Stomach (tissue), 8 donors: ENCODE measurements at regions not wholly inside any gene's neighbourhood (a gene's known extent, or its start where the extent isn't known, plus 50 kb on each side); places are given as distances from the start of the nearest gene placed in this dataset.
"Not testable (repeated sequence)": the region's sequence is repeated elsewhere in the genome, so short reads cannot be mapped to it uniquely, and the experiment has no call there.

Experiments used
- DNase-seq, 2 donors: peaks; one replicate each; pipeline versions ENCODE4 v3.0.0 to v3.0.0-alpha.2; 2013 to 2019
- H3K27ac ChIP-seq, 5 donors: fragments of 200-600 bp in 4 of 5; sonication (generic) in 4 of 5; one replicate each; pipeline ENCODE4 v1.5.1; 2013 to 2019; ENCODE audit warnings: mild to moderate bottlenecking in 1 of 5, moderate library complexity in 1 of 5
- H3K27me3 ChIP-seq, 3 donors: fragments of 200-600 bp; sonication (generic); one replicate each; pipeline ENCODE4 v1.5.1; 2017 to 2019; ENCODE audit warnings: mixed run types in 1 of 3
- H3K36me3 ChIP-seq, 4 donors: fragments of 200-600 bp; sonication (generic); 1 replicate in 3 of 4; 2 replicates in 1 of 4; pipeline ENCODE4 v1.5.1; 2016 to 2019
- H3K4me1 ChIP-seq, 4 donors: fragments of 200-600 bp; sonication (generic); one replicate each; pipeline ENCODE4 v1.5.1; 2016 to 2019
- H3K4me3 ChIP-seq, 4 donors: fragments of 200-600 bp; sonication (generic) in 3 of 4; one replicate each; pipeline ENCODE4 v1.5.1; 2016 to 2019; ENCODE audit warnings: mild to moderate bottlenecking in 1 of 4
- H3K9me3 ChIP-seq, 4 donors: fragments of 200-600 bp; sonication (generic); one replicate each; pipeline ENCODE4 v1.5.1; 2016 to 2019
- EP300 ChIP-seq: sonication (generic); formaldehyde crosslinking; IDR thresholded peaks from one replicate; pipeline ENCODE4 v1.6.1; 2017; ENCODE audit warnings: antibody characterized with exemption
- POLR2A ChIP-seq, 4 donors: fragments of 450-650 bp; IDR thresholded peaks; one replicate each; pipeline ENCODE4 v1.6.1; 2016; ENCODE audit warnings: antibody characterized with exemption in 4 of 4, control low read depth in 2 of 4, mild to moderate bottlenecking in 1 of 4, moderate library complexity in 1 of 4
- POLR2AphosphoS5 ChIP-seq, 3 donors: sonication (generic); formaldehyde crosslinking; IDR thresholded peaks; one replicate each; pipeline ENCODE4 v1.6.1; 2016; ENCODE audit warnings: antibody characterized with exemption in 3 of 3
- WGBS, 5 donors: extraction: QIAGEN DNeasy Blood & Tissue Kit in 3 of 5; methylation state at CpG; one replicate each; pipeline versions ENCODE4 v1.1.5 to v1.1.7; 2013 to 2018; 5-methylcytosine and 5-hydroxymethylcytosine counted together
- intact Hi-C: fragments of 100-400 bp; cut with DNase I; formaldehyde crosslinking; loops from one replicate; pipeline ENCODE4 v1.15.1; 2023; ENCODE audit warnings: low total_unique reads
- small RNA-seq, 4 donors: library from RNA; depleted of rRNA; stranded (forward); fragments of <200 nt; gene quantifications; one replicate each; pipeline ENCODE3, GENCODE V24; 2016
- TF ChIP-seq, protein P1 (sequence below), 7 experiments: fragments of 450-650 bp in 4 of 7; fragments of 200-600 bp in 3 of 7; sonication (generic) in 3 of 7; IDR thresholded peaks; one replicate each; pipeline ENCODE4 v1.5.1; 2016 to 2019; ENCODE audit warnings: antibody characterized with exemption in 7 of 7, control low read depth in 2 of 7, mild to moderate bottlenecking in 1 of 7
- donor health status: healthy with polysubstance abuse.
- donor health status: Bipolar disorder and iron deficiency.
- donor health status: healthy.

DNA sequence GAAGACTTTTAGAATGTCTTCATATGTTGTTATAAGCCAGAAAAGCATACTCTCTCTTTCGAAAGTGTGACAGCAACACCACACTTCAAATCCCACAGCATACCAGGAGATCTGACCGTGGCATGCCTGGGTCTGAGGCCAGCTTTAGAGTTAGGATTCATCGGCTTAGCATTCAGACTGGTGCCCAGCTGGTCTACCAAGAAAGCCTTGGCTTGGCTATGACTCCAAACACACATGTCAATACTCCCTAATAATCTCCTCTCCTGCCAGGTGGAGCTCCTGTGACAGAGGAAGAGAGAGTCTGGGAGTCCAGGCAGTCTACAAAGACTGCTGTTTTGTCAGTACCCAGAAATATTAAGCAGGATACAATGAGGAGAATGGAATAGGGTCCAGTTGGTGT, 77.1 kb upstream of the MAN1A1 start:
- Histone ChIP-seq H3K4me3 (no peak overlapping the region), H3K4me1 (no peaks in the 10 kb centered on the region), H3K27ac (no peak overlapping the region), H3K27me3 (no peaks in the 10 kb centered on the region), H3K36me3 (no peaks in the 10 kb centered on the region), H3K9me3 (peaks cover 0 to 26% (median 9%) of the 10 kb centered on the region in 4 donors)
- DNase-seq: no peak
- intact Hi-C loops: no loop called here
- WGBS, 5 donors: 78 to 90% (median 83%) methylated on average over 3 of the region's 3 CpGs
- no peak for TF ChIP-seq POLR2A (IDR thresholded peaks at IDR 0.05)
- TF ChIP-seq POLR2AphosphoS5 (IDR thresholded peaks at IDR 0.05): no peak
- TF ChIP-seq EP300: no peak
- TF ChIP-seq, protein P1, sequence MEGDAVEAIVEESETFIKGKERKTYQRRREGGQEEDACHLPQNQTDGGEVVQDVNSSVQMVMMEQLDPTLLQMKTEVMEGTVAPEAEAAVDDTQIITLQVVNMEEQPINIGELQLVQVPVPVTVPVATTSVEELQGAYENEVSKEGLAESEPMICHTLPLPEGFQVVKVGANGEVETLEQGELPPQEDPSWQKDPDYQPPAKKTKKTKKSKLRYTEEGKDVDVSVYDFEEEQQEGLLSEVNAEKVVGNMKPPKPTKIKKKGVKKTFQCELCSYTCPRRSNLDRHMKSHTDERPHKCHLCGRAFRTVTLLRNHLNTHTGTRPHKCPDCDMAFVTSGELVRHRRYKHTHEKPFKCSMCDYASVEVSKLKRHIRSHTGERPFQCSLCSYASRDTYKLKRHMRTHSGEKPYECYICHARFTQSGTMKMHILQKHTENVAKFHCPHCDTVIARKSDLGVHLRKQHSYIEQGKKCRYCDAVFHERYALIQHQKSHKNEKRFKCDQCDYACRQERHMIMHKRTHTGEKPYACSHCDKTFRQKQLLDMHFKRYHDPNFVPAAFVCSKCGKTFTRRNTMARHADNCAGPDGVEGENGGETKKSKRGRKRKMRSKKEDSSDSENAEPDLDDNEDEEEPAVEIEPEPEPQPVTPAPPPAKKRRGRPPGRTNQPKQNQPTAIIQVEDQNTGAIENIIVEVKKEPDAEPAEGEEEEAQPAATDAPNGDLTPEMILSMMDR (IDR thresholded peaks at IDR 0.05): no peak

DNA sequence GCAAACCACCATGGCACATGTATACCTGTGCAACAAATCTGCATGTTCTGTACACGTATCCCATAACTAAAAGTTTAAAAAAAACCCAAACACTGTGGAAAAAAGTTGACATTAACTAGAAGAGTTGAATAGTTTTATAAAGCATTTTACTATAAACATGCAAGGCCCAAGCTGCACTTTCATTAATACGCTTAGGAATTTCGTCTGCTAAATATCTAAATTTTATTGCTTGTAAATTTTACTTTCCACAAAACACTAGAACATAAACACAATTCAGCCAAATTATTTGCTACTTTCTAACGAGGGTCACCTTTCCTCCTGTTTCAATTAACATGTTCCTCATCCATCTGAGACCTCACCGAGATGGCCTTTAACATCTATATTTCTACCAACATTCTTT, 74.4 kb upstream of the MAN1A1 start:
- Histone ChIP-seq H3K9me3 (peaks cover 0 to 40% (median 19%) of the 10 kb centered on the region in 4 donors), H3K4me1 (no peaks in the 10 kb centered on the region), H3K4me3 (no peak overlapping the region), H3K36me3 (no peaks in the 10 kb centered on the region), H3K27ac (no peak overlapping the region), H3K27me3 (no peaks in the 10 kb centered on the region)
- intact Hi-C loops: no loop called here
- DNase-seq: no peak
- WGBS, 5 donors: 89 to 91% (median 90%) methylated on average over 5 of the region's 5 CpGs
- no peak for TF ChIP-seq POLR2AphosphoS5 (IDR thresholded peaks at IDR 0.05)
- TF ChIP-seq, protein P1 (IDR thresholded peaks at IDR 0.05): no peak

DNA sequence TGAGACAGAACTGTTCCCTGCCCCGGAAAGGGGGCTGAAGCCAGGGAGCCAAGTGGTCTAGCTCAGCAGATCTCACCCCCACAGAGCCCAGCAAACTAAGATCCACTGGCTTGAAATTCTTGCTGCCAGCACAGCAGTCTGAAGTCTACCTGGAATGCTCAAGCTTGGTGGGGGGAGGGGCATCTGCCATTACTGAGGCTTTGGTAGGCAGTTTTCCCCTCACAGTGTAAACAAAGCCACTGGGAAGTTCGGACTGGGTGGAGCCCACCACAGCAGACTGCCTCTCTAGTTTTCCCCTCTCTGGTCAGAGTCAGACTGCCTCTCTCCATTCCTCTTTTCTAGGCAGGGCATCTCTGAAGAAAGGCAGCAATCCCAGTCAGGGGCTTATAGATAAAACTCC, 68.5 kb upstream of the MAN1A1 start:
- H3K27me3 ChIP-seq, H3K36me3 ChIP-seq, H3K4me1 ChIP-seq, intact Hi-C loops, H3K4me3 ChIP-seq, DNase-seq, H3K27ac ChIP-seq: not testable (repeated sequence)
- H3K9me3 ChIP-seq: peaks cover 0 to 48% (median 20%) of the 10 kb centered on the region in 4 donors
- WGBS, 5 donors: 27 to 74% (median 66%) methylated on average over 1 to 2 of the region's 2 CpGs

DNA sequence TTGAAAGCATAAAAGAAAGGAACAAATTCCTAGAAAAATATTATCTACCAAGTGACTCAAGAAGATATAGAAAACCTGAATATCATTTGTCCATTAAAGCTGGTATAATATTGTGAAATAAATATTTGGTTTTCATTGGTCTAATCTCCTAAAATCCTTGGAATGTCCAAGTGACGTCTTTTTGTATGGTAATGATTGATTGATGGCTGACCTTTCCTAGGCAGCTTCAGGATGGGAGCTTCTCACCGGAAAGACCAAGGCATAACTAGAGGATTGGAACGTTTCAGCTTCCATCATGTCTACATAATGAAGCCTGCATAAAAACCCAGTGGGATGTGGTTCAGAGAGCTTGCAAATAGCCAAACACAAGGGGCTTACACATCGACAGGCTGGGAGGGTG, 57.6 kb upstream of the MAN1A1 start:
- intact Hi-C loops: no loop called here
- Histone ChIP-seq H3K4me1 (no peaks in the 10 kb centered on the region), H3K9me3 (peaks cover 0 to 16% (median 8%) of the 10 kb centered on the region in 4 donors), H3K27me3 (no peaks in the 10 kb centered on the region), H3K36me3 (no peaks in the 10 kb centered on the region), H3K4me3 (no peak overlapping the region), H3K27ac (no peak overlapping the region)
- WGBS, 5 donors: 28 to 35% (median 30%) methylated on average over 4 of the region's 4 CpGs
- DNase-seq: no peak
- TF ChIP-seq POLR2A (IDR thresholded peaks at IDR 0.05) (no peak), EP300 (no peak), POLR2AphosphoS5 (IDR thresholded peaks at IDR 0.05) (no peak)
- TF ChIP-seq, protein P1 (IDR thresholded peaks at IDR 0.05): no peak

DNA sequence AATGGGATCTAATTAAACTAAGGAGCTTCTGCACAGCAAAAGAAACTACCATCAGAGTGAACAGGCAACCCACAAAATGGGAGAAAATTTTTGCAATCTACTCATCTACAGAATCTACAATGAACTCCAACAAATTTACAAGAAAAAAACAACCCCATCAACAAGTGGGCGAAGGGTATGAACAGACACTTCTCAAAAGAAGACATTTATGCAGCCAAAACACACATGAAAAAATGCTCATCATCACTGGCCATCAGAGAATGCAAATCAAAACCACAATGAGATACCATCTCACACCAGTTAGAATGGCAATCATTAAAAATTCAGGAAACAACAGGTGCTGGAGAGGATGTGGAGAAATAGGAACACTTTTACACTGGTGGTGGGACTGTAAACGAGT, 55.6 kb upstream of the MAN1A1 start:
- H3K36me3 ChIP-seq, H3K27me3 ChIP-seq, H3K4me3 ChIP-seq, H3K4me1 ChIP-seq, intact Hi-C loops, DNase-seq, H3K27ac ChIP-seq: not testable (repeated sequence)
- peaks cover 2 to 27% (median 14%) of the 10 kb centered on the region in 4 donors for H3K9me3 ChIP-seq
- WGBS, 5 donors: 73 to 79% (median 77%) methylated on average over 2 of the region's 2 CpGs

Small RNA genes lying in the stretch of these regions (small RNA-seq; reads per million reads assigned to genes)
- gene COX6A1P3 (0 reads per million in 4 donors), gene MIR3144 (0 reads per million in 4 donors), gene RNA5SP215 (0 reads per million in 4 donors), gene RNU6-214P (0 to 0.07 (median 0) reads per million in 4 donors)
